Right cardiac atrium (tissue), 5 donors: ENCODE measurements at regions not wholly inside any gene's neighbourhood (a gene's known extent, or its start where the extent isn't known, plus 50 kb on each side); places are given as distances from the start of the nearest gene placed in this dataset.

Source experiments
- ATAC-seq, 2 donors: fragments of 200-7000 bp; cut with Tn5 transposase; one replicate each; pipeline versions ENCODE4 v1.8.0 to v1.9.1; 2020; ENCODE audit warnings: moderate library complexity in 2 of 2, mild to moderate bottlenecking in 1 of 2
- DNase-seq, 3 donors: peaks; one replicate each; pipeline ENCODE4 v3.0.0-alpha.2; 2020
- H3K27ac ChIP-seq: one replicate; pipeline ENCODE4 v1.5.1; 2013; ENCODE audit warnings: mild to moderate bottlenecking, low read length, control low read depth, moderate library complexity
- H3K27me3 ChIP-seq: one replicate; pipeline ENCODE4 v1.6.1; 2013; ENCODE audit not compliant: control insufficient read depth, insufficient read depth
- H3K4me1 ChIP-seq: one replicate; pipeline ENCODE4 v1.6.1; 2013; ENCODE audit warnings: low read length; ENCODE audit not compliant: control insufficient read depth, insufficient read depth
- H3K4me3 ChIP-seq: one replicate; pipeline ENCODE4 v1.5.1; 2013; ENCODE audit warnings: low read length, control low read depth
- H3K9me3 ChIP-seq: one replicate; pipeline ENCODE4 v1.6.1; 2013; ENCODE audit warnings: low read length; ENCODE audit not compliant: control insufficient read depth
- WGBS: extraction: QIAGEN DNeasy Blood & Tissue Kit; methylation state at CpG from one replicate; pipeline ENCODE4 v1.1.7; 2013; 5-methylcytosine and 5-hydroxymethylcytosine counted together
- intact Hi-C, 4 donors: fragments of 100-400 bp; cut with DNase I; formaldehyde crosslinking; loops; one replicate each; pipeline versions ENCODE4 v1.11.0 to v1.14.0; 2022 to 2023
- donor health status: healthy with polysubstance abuse.
- donor health status: DM: no; HTN: yes; CAD: no.
- donor health status: DM: no; HTN: no; CAD: no.
- donor health status: DM: no; HTN: yes; CAD: no; lungs with severe emphysema.
- donor health status: DM: yes; HTN: yes; CAD: no.

- WGBS, result 68% methylated on average over 3 of the region's 3 CpGs
- ATAC-seq (no peak), DNase-seq (no peak)
- H3K27ac ChIP-seq, result no peak overlapping the region
- H3K9me3 ChIP-seq, result no peaks in the 10 kb centered on the region
- no peaks in the 10 kb centered on the region for H3K4me1 ChIP-seq
- intact Hi-C loops, result no loop called here
- no peaks in the 10 kb centered on the region for H3K27me3 ChIP-seq
- no peak overlapping the region for H3K4me3 ChIP-seq
Measured at GRCh38 chr1:57860325-57860724, 436.5 kb upstream of the DAB1 start.

DNA sequence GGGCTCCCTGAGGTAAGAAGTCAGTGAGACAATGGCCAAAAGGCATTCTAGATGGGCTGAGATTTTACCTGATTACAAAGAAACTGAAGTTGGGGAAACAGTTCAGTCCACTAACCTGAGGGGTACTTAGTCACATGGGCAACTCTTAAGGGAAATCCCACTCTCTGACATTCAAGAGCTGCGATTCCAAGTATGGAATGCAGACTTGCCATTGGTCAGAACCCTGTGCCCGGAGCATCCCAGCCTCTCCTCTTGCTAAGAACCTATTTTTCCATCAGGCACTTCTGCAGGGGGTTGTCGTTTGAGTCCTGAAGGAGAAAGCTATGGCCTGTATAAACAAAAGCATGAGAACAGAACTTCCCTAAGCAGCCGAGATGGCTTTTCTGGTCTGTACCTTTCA is 434.9 kb upstream of the DAB1 start:
- DNase-seq, result no peak
- Histone ChIP-seq H3K4me3 (no peak overlapping the region), H3K4me1 (no peaks in the 10 kb centered on the region), H3K27ac (no peak overlapping the region), H3K9me3 (no peaks in the 10 kb centered on the region), H3K27me3 (no peaks in the 10 kb centered on the region)
- intact Hi-C loops, result no loop called here
- ATAC-seq, result no peak
- 46% methylated on average over 4 of the region's 4 CpGs for whole genome bisulfite sequencing

- no peaks in the 10 kb centered on the region for H3K9me3 ChIP-seq
- intact Hi-C loops, result no loop called here
Measured at GRCh38 chr1:57857809-57858208, 433.9 kb upstream of the DAB1 start.

GRCh38 chr1:57854436-57854835 is 430.6 kb upstream of the DAB1 start:
- no peak overlapping the region for H3K27ac ChIP-seq
- DNase-seq (no peak), ATAC-seq (no peak)
- no peak overlapping the region for H3K4me3 ChIP-seq
- WGBS, result 53% methylated on average over 3 of the region's 3 CpGs
- no peaks in the 10 kb centered on the region for H3K9me3 ChIP-seq
- no peaks in the 10 kb centered on the region for H3K27me3 ChIP-seq
- no peaks in the 10 kb centered on the region for H3K4me1 ChIP-seq
- intact Hi-C loops, result no loop called here

More at GRCh38 chr1:57857809-57858208, 433.9 kb upstream of the DAB1 start:
- Histone ChIP-seq H3K27me3 (no peaks in the 10 kb centered on the region), H3K4me3 (no peak overlapping the region), H3K4me1 (no peaks in the 10 kb centered on the region), H3K27ac (no peak overlapping the region)
- ATAC-seq (no peak), DNase-seq (no peak)
- WGBS, result 59% methylated on average over 1 of the region's 1 CpG

- Histone ChIP-seq H3K9me3 (no peaks in the 10 kb centered on the region), H3K27ac (no peak overlapping the region), H3K4me1 (no peaks in the 10 kb centered on the region), H3K27me3 (no peaks in the 10 kb centered on the region), H3K4me3 (no peak overlapping the region)
- WGBS, result 79% methylated on average over 8 of the region's 8 CpGs
- intact Hi-C loops, result no loop called here
- ATAC-seq, result no peak
- no peak for DNase-seq
Measured at GRCh38 chr1:57850176-57850940, 426.5 kb upstream of the DAB1 start.

DNA sequence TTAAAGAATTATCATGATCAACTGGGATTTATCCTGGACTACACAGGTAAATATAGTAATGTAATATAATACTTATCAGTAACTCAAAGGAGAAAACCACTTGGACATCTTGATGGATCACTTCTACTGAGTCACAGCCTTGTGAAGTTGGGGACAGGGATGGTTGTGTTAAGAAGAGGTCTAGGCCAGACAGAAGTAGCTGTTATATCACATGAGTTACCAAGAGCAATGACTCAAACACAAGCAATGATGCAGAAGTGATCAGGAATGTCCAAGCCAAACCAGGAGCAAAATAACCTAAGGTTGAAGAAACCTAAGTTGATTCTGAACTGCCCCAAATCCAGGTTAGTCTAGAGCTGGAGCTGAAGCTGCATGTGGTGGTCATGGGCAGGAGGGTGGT is 424.5 kb upstream of the DAB1 start:
- ATAC-seq (no peak), DNase-seq (no peak)
- no peaks in the 10 kb centered on the region for H3K27me3 ChIP-seq
- H3K27ac ChIP-seq, result no peak overlapping the region
- H3K4me3 ChIP-seq, result no peak overlapping the region
- intact Hi-C loops, result no loop called here
- H3K4me1 ChIP-seq, result no peaks in the 10 kb centered on the region
- no peaks in the 10 kb centered on the region for H3K9me3 ChIP-seq

GRCh38 chr1:57845041-57845440 is 421.2 kb upstream of the DAB1 start:
- DNase-seq (no peak), ATAC-seq (no peak)
- WGBS, result 58% methylated on average over 1 of the region's 1 CpG
- intact Hi-C loops, result no loop called here
- Histone ChIP-seq H3K27me3 (no peaks in the 10 kb centered on the region), H3K4me3 (no peak overlapping the region), H3K27ac (no peak overlapping the region), H3K4me1 (no peaks in the 10 kb centered on the region), H3K9me3 (no peaks in the 10 kb centered on the region)

DNA sequence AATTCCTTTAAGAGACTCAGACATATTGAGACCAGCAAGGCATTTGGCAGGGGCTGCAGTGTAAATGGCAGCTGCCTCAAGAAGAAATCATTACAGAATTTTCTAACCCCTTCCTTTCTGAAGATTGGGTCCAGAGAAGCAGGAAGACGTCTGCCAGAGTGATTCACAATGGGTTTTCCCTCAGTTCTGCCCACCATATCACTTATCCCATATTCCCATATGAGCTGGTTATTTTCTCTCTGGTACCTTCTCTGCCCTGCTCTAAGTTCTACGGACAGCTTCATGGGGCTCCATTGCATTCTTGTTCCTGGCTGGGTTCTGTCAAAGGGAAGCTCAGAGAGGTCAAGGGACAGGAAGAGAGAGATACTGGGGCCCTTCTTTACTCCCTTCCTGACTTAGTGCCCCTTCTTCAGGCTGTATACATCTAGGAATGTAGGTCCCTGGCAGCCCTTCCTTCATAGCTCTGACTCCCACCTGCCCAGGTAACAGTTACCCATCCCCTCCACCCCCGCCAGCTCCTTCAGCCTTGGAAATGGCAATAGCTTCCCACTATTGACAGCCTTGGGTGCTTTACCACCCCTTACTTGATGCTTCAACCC is 420.6 kb upstream of the DAB1 start:
- intact Hi-C loops, result no loop called here
- WGBS, result 77% methylated on average over 3 of the region's 3 CpGs

DNA sequence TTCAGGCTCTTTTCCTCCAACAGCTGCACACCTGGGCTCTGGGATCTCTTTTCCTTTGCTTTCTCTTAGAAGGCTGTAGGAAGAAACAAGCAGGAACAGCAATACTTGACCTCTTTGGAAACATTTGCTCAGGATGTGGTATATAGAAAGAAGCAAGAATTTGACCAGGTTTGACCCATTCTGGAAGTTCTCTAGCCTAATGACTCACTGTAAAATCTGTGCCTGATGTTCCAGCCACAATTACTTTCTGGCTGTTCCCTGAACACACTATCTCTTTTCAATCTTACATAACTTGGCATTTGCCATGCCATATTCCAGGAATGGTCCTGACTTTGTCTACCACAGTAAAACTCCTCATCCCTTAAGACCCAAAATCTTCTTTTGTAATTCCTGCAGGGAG is 419.9 kb upstream of the DAB1 start:
- Histone ChIP-seq H3K4me3 (no peak overlapping the region), H3K4me1 (no peaks in the 10 kb centered on the region), H3K27me3 (no peaks in the 10 kb centered on the region), H3K27ac (no peak overlapping the region), H3K9me3 (no peaks in the 10 kb centered on the region)
- intact Hi-C loops, result no loop called here
- no peak for ATAC-seq
- DNase-seq, result no peak

More for the DNA sequence above, 420.6 kb upstream of the DAB1 start:
- no peak for DNase-seq
- H3K27ac ChIP-seq, result no peak overlapping the region
- ATAC-seq, result no peak
- H3K4me1 ChIP-seq, result no peaks in the 10 kb centered on the region
- no peaks in the 10 kb centered on the region for H3K27me3 ChIP-seq
- no peaks in the 10 kb centered on the region for H3K9me3 ChIP-seq
- H3K4me3 ChIP-seq, result no peak overlapping the region

GRCh38 chr1:57839526-57839925 is 415.7 kb upstream of the DAB1 start:
- no peak overlapping the region for H3K27ac ChIP-seq
- intact Hi-C loops, result no loop called here
- H3K4me1 ChIP-seq, result no peaks in the 10 kb centered on the region
- ATAC-seq (no peak), DNase-seq (no peak)
- 79% methylated on average over 1 of the region's 1 CpG for WGBS
- no peaks in the 10 kb centered on the region for H3K27me3 ChIP-seq
- no peaks in the 10 kb centered on the region for H3K9me3 ChIP-seq
- H3K4me3 ChIP-seq, result no peak overlapping the region

DNA sequence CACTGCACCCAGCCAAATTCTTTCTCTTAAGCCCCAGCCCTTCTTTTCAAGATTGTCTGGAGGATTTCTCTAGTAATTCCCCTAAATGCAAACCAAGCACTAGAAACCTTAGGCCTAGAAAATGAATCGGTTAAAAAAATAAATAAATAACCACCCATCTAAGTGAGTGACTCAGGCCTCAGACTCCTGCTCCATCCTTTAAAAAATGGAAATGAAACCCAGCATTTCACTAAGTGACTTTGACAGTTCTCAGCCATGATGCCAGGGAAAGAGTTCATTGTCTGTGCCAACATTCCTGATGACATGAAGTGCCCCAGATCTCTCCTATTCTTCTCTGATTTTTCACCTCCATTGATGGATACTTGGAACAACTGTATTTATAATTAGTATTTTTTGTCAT is 415.2 kb upstream of the DAB1 start:
- Histone ChIP-seq H3K27me3 (no peaks in the 10 kb centered on the region), H3K9me3 (no peaks in the 10 kb centered on the region), H3K4me3 (no peak overlapping the region), H3K27ac (no peak overlapping the region), H3K4me1 (no peaks in the 10 kb centered on the region)
- no peak for ATAC-seq
- WGBS, result 93% methylated on average over 1 of the region's 1 CpG
- DNase-seq, result no peak
- intact Hi-C loops, result no loop called here

DNA sequence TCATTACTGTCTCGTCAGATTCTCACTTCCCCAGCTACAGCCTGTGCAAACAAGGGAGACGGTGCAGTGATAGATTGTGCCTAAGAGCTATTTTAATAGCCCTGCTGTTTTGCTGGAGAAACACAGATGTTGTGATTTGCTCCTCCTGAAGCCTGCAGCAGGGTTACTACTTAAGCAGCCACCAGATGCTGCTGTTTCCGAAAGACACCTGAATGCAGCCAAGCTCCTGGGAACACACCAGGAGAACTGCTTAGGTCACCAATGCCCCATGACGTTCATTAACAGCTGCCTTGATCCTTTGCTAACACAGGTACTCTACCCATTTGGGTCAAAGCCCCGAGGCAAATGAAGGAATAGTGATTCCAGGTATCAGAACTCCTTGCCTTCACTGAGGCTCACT is 411.8 kb upstream of the DAB1 start:
- Histone ChIP-seq H3K27me3 (no peaks in the 10 kb centered on the region), H3K4me1 (no peaks in the 10 kb centered on the region), H3K27ac (no peak overlapping the region), H3K9me3 (no peaks in the 10 kb centered on the region), H3K4me3 (no peak overlapping the region)
- intact Hi-C loops, result no loop called here
- DNase-seq, result no peak
- no peak for ATAC-seq
- WGBS, result 45% methylated on average over 5 of the region's 5 CpGs
